Heart right ventricle (tissue), 16 donors: ENCODE measurements at regions not wholly inside any gene's neighbourhood (a gene's known extent, or its start where the extent isn't known, plus 50 kb on each side); places are given as distances from the start of the nearest gene placed in this dataset.

ENCODE experiments used
- ATAC-seq, 8 donors: fragments of 200-7000 bp; cut with Tn5 transposase; one replicate each; pipeline ENCODE4 v1.9.1; 2020; ENCODE audit warnings: mild to moderate bottlenecking in 8 of 8, moderate library complexity in 8 of 8, moderate number of reproducible peaks in 1 of 8
- DNase-seq, 2 donors: peaks; one replicate each; pipeline ENCODE4 v3.0.0-alpha.2; 2020
- H3K27ac ChIP-seq, 10 donors: fragments of 200-600 bp; sonication (generic) in 2 of 10; one replicate each; pipeline versions ENCODE4 v1.5.0 to v1.8.0; 2020 to 2022; ENCODE audit warnings: mild to moderate bottlenecking in 3 of 10
- H3K27me3 ChIP-seq, 7 donors: fragments of 200-600 bp; one replicate each; pipeline ENCODE4 v1.8.0; 2021 to 2022; ENCODE audit warnings: mild to moderate bottlenecking in 2 of 7
- H3K36me3 ChIP-seq, 9 donors: fragments of 200-600 bp; sonication (generic) in 1 of 9; one replicate each; pipeline versions ENCODE4 v1.5.0 to v1.8.0; 2020 to 2022; ENCODE audit warnings: mild to moderate bottlenecking in 2 of 9
- H3K4me1 ChIP-seq, 9 donors: fragments of 200-600 bp; sonication (generic) in 1 of 9; one replicate each; pipeline versions ENCODE4 v1.5.0 to v1.8.0; 2020 to 2022; ENCODE audit warnings: mild to moderate bottlenecking in 4 of 9
- H3K4me3 ChIP-seq, 10 donors: fragments of 200-600 bp; sonication (generic) in 2 of 10; one replicate each; pipeline versions ENCODE4 v1.5.0 to v1.8.0; 2020 to 2022; ENCODE audit warnings: mild to moderate bottlenecking in 7 of 10, moderate library complexity in 2 of 10
- H3K9me3 ChIP-seq, 11 donors: fragments of 200-600 bp in 10 of 11; sonication (generic) in 2 of 11; one replicate each; pipeline versions ENCODE4 v1.5.0 to v1.8.0; 2013 to 2022; ENCODE audit warnings: mild to moderate bottlenecking in 2 of 11, control low read depth in 1 of 11, moderate library complexity in 1 of 11
- CTCF ChIP-seq, 9 donors: fragments of 200-600 bp; sonication (generic) in 2 of 9; IDR thresholded peaks; one replicate each; pipeline versions ENCODE4 v1.5.0 to v1.8.0; 2021 to 2022; ENCODE audit warnings: antibody characterized with exemption in 9 of 9, mild to moderate bottlenecking in 5 of 9, moderate library complexity in 1 of 9
- WGBS, 2 donors: extraction: QIAGEN DNeasy Blood & Tissue Kit; methylation state at CpG; one replicate each; pipeline ENCODE4 v1.1.7; 2013; ENCODE audit warnings: inconsistent platforms in 1 of 2; 5-methylcytosine and 5-hydroxymethylcytosine counted together
- intact Hi-C, 10 donors: fragments of 100-400 bp; cut with DNase I; formaldehyde crosslinking; loops; one replicate each; pipeline versions ENCODE4 v1.11.1 to v1.14.2; 2022
- donor health status: Arrhythmogenic right ventricular cardiomyopathy.
- donor health status: ischemic (EF 13 %, LVEDD 7.1; RV severe dilation, severe dysfunction).
- donor health status: healthy with polysubstance abuse.
- donor health status: DM: no; HTN: yes; CAD: no.
- donor health status: DM: no; HTN: no; CAD: no.
- donor health status: ischemic (EF 25% LVEDD 6.9; RV normal size, moderate dysfunction).
- donor health status: ischemic (EF 25% LVEDD 5.7; RV mildly dilated, moderate dysfunction).
- donor health status: healthy.
- donor health status: DM: yes; HTN: yes; CAD: no.
- donor health status: Ischemic cardiomyopathy.
- donor health status: ischemic (EF 35%, LVEDD 5.7; RV mildly dilated, moderate dysfunction).
- donor health status: nonischemic (EF 11% LVEDD 7.7; RV severe dilation, severe dysfunction).
- donor health status: DM: yes; HTN: yes; CAD: no.
- donor health status: PGD.
- donor health status: ischemic (EF 29% LVEDD 5.4; RV normal size, mild dysfunction).
- donor health status: nonischemic (EF 23%, LVEDD 6.1; RV moderate dilation, normal function).

GRCh38 chr12:127773520-127773919 lies 493.4 kb upstream of the TMEM132C start:
- no peak for TF ChIP-seq CTCF (IDR thresholded peaks at IDR 0.05)
- H3K36me3 ChIP-seq = no peaks in the 10 kb centered on the region
- H3K9me3 ChIP-seq = no peaks in the 10 kb centered on the region
- no peak overlapping the region for H3K27ac ChIP-seq
- 29 to 36% methylated on average over 6 of the region's 6 CpGs for WGBS, 2 donors
- intact Hi-C loops = no loop called here
- no peak overlapping the region for H3K4me3 ChIP-seq
- peaks cover 0 to 16% (median 0%) of the 10 kb centered on the region in 7 donors for H3K27me3 ChIP-seq
- ATAC-seq (no peak), DNase-seq (no peak)
- H3K4me1 ChIP-seq = no peaks in the 10 kb centered on the region

GRCh38 chr12:127774828-127775227 lies 492.1 kb upstream of the TMEM132C start:
- Histone ChIP-seq H3K9me3 (no peaks in the 10 kb centered on the region), H3K4me1 (no peaks in the 10 kb centered on the region), H3K27ac (no peak overlapping the region), H3K27me3 (peaks cover 0 to 11% (median 0%) of the 10 kb centered on the region in 7 donors), H3K4me3 (no peak overlapping the region), H3K36me3 (no peaks in the 10 kb centered on the region)
- no peak for DNase-seq
- WGBS, 2 donors = 50 to 66% methylated on average over 5 of the region's 5 CpGs
- ATAC-seq = no peak
- no peak for TF ChIP-seq CTCF (IDR thresholded peaks at IDR 0.05)
- intact Hi-C loops = no loop called here

GRCh38 chr12:127779301-127780045 lies 487.5 kb upstream of the TMEM132C start:
- H3K4me3 ChIP-seq = no peak overlapping the region
- 71% methylated on average over 12 of the region's 12 CpGs for WGBS, 2 donors

GRCh38 chr12:127780881-127781280 lies 486.1 kb upstream of the TMEM132C start:
- H3K9me3 ChIP-seq = no peaks in the 10 kb centered on the region
- 52 to 55% methylated on average over 6 of the region's 6 CpGs for WGBS, 2 donors
- DNase-seq (no peak), ATAC-seq (no peak)
- H3K27me3 ChIP-seq = peaks cover 0 to 7% (median 0%) of the 10 kb centered on the region in 7 donors
- no peak overlapping the region for H3K27ac ChIP-seq
- intact Hi-C loops = no loop called here
- no peaks in the 10 kb centered on the region for H3K36me3 ChIP-seq
- TF ChIP-seq CTCF (IDR thresholded peaks at IDR 0.05) = no peak
- no peak overlapping the region for H3K4me3 ChIP-seq
- H3K4me1 ChIP-seq = no peaks in the 10 kb centered on the region

More at GRCh38 chr12:127779301-127780045, 487.5 kb upstream of the TMEM132C start:
- no peak for TF ChIP-seq CTCF (IDR thresholded peaks at IDR 0.05)
- Histone ChIP-seq H3K4me1 (no peaks in the 10 kb centered on the region), H3K36me3 (no peaks in the 10 kb centered on the region), H3K9me3 (no peaks in the 10 kb centered on the region), H3K27ac (no peak overlapping the region), H3K27me3 (peaks cover 0 to under 1% (median 0%) of the 10 kb centered on the region in 7 donors)
- DNase-seq = no peak
- intact Hi-C loops = no loop called here
- ATAC-seq = no peak
